SK-N-SH (cell line): ENCODE measurements at regions not wholly inside any gene's neighbourhood (a gene's known extent, or its start where the extent isn't known, plus 50 kb on each side); places are given as distances from the start of the nearest gene placed in this dataset.

Source experiments
- CTCF ChIA-PET: fragments of 300-600, 350-600 bp; formaldehyde crosslinking; extraction: SDS; loops from one replicate; lab custom pipeline; 2021; lab: Yijun Ruan, JAX
- POLR2A ChIA-PET: fragments of 350-600 bp; sonication (Branson Sonifier 250); formaldehyde crosslinking; extraction: SDS; loops from one replicate; lab custom pipeline; 2020; ENCODE audit warnings: antibody characterized with exemption, inconsistent platforms; lab: Yijun Ruan, JAX
- DNase-seq: peaks from one replicate; pipeline ENCODE4 v3.0.0; 2012
- H2AFZ ChIP-seq: fragments of 200-600 bp; sonication (generic); 2 replicates; pipeline ENCODE4 v1.8.1; 2016; ENCODE audit warnings: antibody characterized with exemption, mild to moderate bottlenecking, low read depth
- H3F3A ChIP-seq: fragments of 200-600 bp; sonication (generic); replicated peaks from 2 replicates; pipeline ENCODE3; 2016; ENCODE audit warnings: antibody characterized with exemption, mild to moderate bottlenecking; ENCODE audit not compliant: insufficient read depth
- H3K27ac ChIP-seq, 2 experiments: fragments of 200-500 bp in 1 of 2; fragments of 200-600 bp in 1 of 2; sonication (Bioruptor generic) in 1 of 2; sonication (generic), shearing (Covaris generic) in 1 of 2; 2 replicates each; pipeline versions ENCODE4 v1.5.1 to v1.6.1; 2014 to 2016; ENCODE audit warnings: low read depth in 2 of 2, inconsistent platforms in 1 of 2, low read length in 1 of 2, mild to moderate bottlenecking in 1 of 2, mixed read lengths in 1 of 2
- H3K27me3 ChIP-seq: fragments of 200-600 bp; sonication (generic), shearing (Covaris generic); 2 replicates; pipeline ENCODE4 v1.6.1; 2016; ENCODE audit warnings: mixed run types; ENCODE audit not compliant: insufficient read depth
- H3K36me3 ChIP-seq, 2 experiments: fragments of 200-500 bp in 1 of 2; fragments of 200-600 bp in 1 of 2; sonication (Bioruptor generic) in 1 of 2; sonication (generic) in 1 of 2; replicated peaks in 1 of 2; 2 replicates each; pipeline versions ENCODE3 to v1.5.1; 2014 to 2016; ENCODE audit warnings: low read length in 1 of 2, mild to moderate bottlenecking in 1 of 2; ENCODE audit not compliant: insufficient read depth in 2 of 2, control insufficient read depth in 1 of 2
- H3K4me1 ChIP-seq, 2 experiments: fragments of 200-500 bp in 1 of 2; fragments of 200-600 bp in 1 of 2; sonication (Bioruptor generic) in 1 of 2; sonication (generic), shearing (Covaris generic) in 1 of 2; 2 replicates each; pipeline versions ENCODE4 v1.5.1 to v1.6.1; 2014 to 2016; ENCODE audit warnings: low read depth in 1 of 2, low read length in 1 of 2, mixed run types in 1 of 2; ENCODE audit not compliant: insufficient read depth in 2 of 2, control insufficient read depth in 1 of 2
- H3K4me2 ChIP-seq: fragments of 200-600 bp; sonication (generic), shearing (Covaris generic); 2 replicates; pipeline ENCODE4 v1.6.1; 2017; ENCODE audit warnings: mixed run types
- H3K4me3 ChIP-seq, 2 experiments: fragments of 200-500 bp in 1 of 2; fragments of 200-600 bp in 1 of 2; sonication (Bioruptor generic) in 1 of 2; sonication (generic), shearing (Covaris generic) in 1 of 2; 2 replicates each; pipeline versions ENCODE4 v1.5.1 to v1.8.1; 2014 to 2016; ENCODE audit warnings: low read depth in 2 of 2, inconsistent platforms in 1 of 2, low read length in 1 of 2, mild to moderate bottlenecking in 1 of 2, mixed read lengths in 1 of 2, moderate library complexity in 1 of 2
- H3K79me2 ChIP-seq: fragments of 200-600 bp; sonication (generic); 2 replicates; pipeline ENCODE4 v1.8.1; 2017; ENCODE audit warnings: mild to moderate bottlenecking; ENCODE audit not compliant: insufficient read depth
- H3K9ac ChIP-seq: fragments of 200-600 bp; sonication (generic); 2 replicates; pipeline ENCODE4 v1.6.1; 2017; ENCODE audit warnings: mixed run types
- H3K9me2 ChIP-seq: fragments of 200-600 bp; sonication (generic); 2 replicates; pipeline ENCODE4 v1.6.1; 2017; ENCODE audit warnings: mixed run types
- H3K9me3 ChIP-seq: fragments of 200-600 bp; sonication (generic); 2 replicates; pipeline ENCODE4 v1.6.1; 2017; ENCODE audit warnings: mixed run types, mild to moderate bottlenecking, moderate library complexity
- H4K20me1 ChIP-seq: fragments of 200-600 bp; sonication (generic); 2 replicates; pipeline ENCODE4 v1.6.1; 2017; ENCODE audit warnings: mild to moderate bottlenecking, mixed run types; ENCODE audit not compliant: insufficient read depth
- CTCF ChIP-seq: fragments of 200-600 bp; sonication (generic); IDR thresholded peaks from 2 replicates; pipeline ENCODE4 v1.6.1; 2017; ENCODE audit warnings: antibody characterized with exemption, mild to moderate bottlenecking, moderate library complexity
- EP300 ChIP-seq, 2 experiments: IDR thresholded peaks; 2 replicates each; pipeline versions ENCODE4 v1.4.0 to v1.6.1; 2012; ENCODE audit warnings: borderline replicate concordance in 1 of 2, low read depth in 1 of 2, low read length in 1 of 2
- FOXJ3 ChIP-seq: sonication (generic); formaldehyde crosslinking; IDR thresholded peaks from 2 replicates; pipeline ENCODE4 v1.5.1; 2020; ENCODE audit warnings: mild to moderate bottlenecking, missing genetic modification reagents
- GATA2 ChIP-seq: sonication (generic); formaldehyde crosslinking; IDR thresholded peaks from 2 replicates; pipeline ENCODE4 v1.5.0; 2020; ENCODE audit warnings: mild to moderate bottlenecking, missing genetic modification reagents
- MEF2A ChIP-seq: IDR thresholded peaks from 2 replicates; pipeline ENCODE4 v1.4.0; 2012; ENCODE audit warnings: low read depth, borderline replicate concordance
- NFIC ChIP-seq: IDR thresholded peaks from 2 replicates; pipeline ENCODE4 v1.4.0; 2012; ENCODE audit warnings: borderline replicate concordance
- NRF1 ChIP-seq: IDR thresholded peaks from 2 replicates; pipeline ENCODE4 v1.6.1; 2012; ENCODE audit warnings: low read depth, mild to moderate bottlenecking, low read length
- RAD21 ChIP-seq: IDR thresholded peaks from 2 replicates; pipeline ENCODE4 v1.6.1; 2012; ENCODE audit warnings: mild to moderate bottlenecking, low read length
- TAF1 ChIP-seq: IDR thresholded peaks from 2 replicates; pipeline ENCODE4 v1.6.1; 2012; ENCODE audit warnings: low read depth, mild to moderate bottlenecking, low read length, moderate library complexity, borderline replicate concordance
- TEAD4 ChIP-seq: IDR thresholded peaks from 2 replicates; pipeline ENCODE4 v1.4.0; 2012; ENCODE audit warnings: mild to moderate bottlenecking, borderline replicate concordance; ENCODE audit not compliant: insufficient read depth
- WGBS: methylation state at CpG from one replicate; pipeline ENCODE4 v1.1.6; 2017; ENCODE audit warnings: low lambda C conversion rate; 5-methylcytosine and 5-hydroxymethylcytosine counted together

- no peak for TF ChIP-seq NRF1
- TF ChIP-seq NFIC, result no peak
- TF ChIP-seq TAF1, result no peak
- no peak for TF ChIP-seq TEAD4
Measured at GRCh38 chr13:90360785-90361184, 986.7 kb upstream of the MIR17HG start (continued).

GRCh38 chr13:90362707-90363106 is 984.8 kb upstream of the MIR17HG start:
- H3K36me3 ChIP-seq, result no peaks in the 10 kb centered on the region
- no peaks in the 10 kb centered on the region for H3K27me3 ChIP-seq
- H3K27ac ChIP-seq, result no peak overlapping the region
- H3K9me2 ChIP-seq, result no peaks in the 10 kb centered on the region
- H3K4me1 ChIP-seq, result no peaks in the 10 kb centered on the region
- no peak for TF ChIP-seq MEF2A
- TF ChIP-seq TEAD4, result no peak
- no peak for TF ChIP-seq GATA2
- no peak for TF ChIP-seq FOXJ3 (CRISPR knock-in tag)
- no peak for TF ChIP-seq NRF1
- H4K20me1 ChIP-seq, result no peaks in the 10 kb centered on the region
- no peak overlapping the region; the same call in 1 of the 2 replicates for H2AFZ ChIP-seq
- 83% methylated on average over 1 of the region's 1 CpG for WGBS
- H3K4me2 ChIP-seq, result no peak overlapping the region
- ChIA-PET CTCF (no interaction called here), POLR2A (no interaction called here)
- no peak overlapping the region for H3K9ac ChIP-seq
- H3K4me3 ChIP-seq, result no peak overlapping the region
- no peak for DNase-seq
- no peaks in the 10 kb centered on the region for H3K79me2 ChIP-seq
- no peaks in the 10 kb centered on the region for H3F3A ChIP-seq
- no peaks in the 10 kb centered on the region for H3K9me3 ChIP-seq

- Histone ChIP-seq H3K4me2 (no peak overlapping the region), H3K9me2 (no peaks in the 10 kb centered on the region), H3K79me2 (no peaks in the 10 kb centered on the region), H2AFZ (no peak overlapping the region), H3K4me1 (no peaks in the 10 kb centered on the region), H4K20me1 (no peaks in the 10 kb centered on the region), H3F3A (no peaks in the 10 kb centered on the region), H3K27ac (no peak overlapping the region), H3K9me3 (no peaks in the 10 kb centered on the region), H3K4me3 (no peak overlapping the region), H3K9ac (no peak overlapping the region), H3K27me3 (no peaks in the 10 kb centered on the region), H3K36me3 (no peaks in the 10 kb centered on the region)
- DNase-seq, result no peak
- peak; percentile 55 for TF ChIP-seq RAD21
- peak; percentile 44 for TF ChIP-seq CTCF
- no peak for TF ChIP-seq EP300 (IDR thresholded peaks at IDR 0.05; ENCODE audit: borderline replicate concordance in 1 of 2, low read depth in 1 of 2, low read length in 1 of 2)
- no peak for TF ChIP-seq FOXJ3 (CRISPR knock-in tag)
- ChIA-PET CTCF (no interaction called here), POLR2A (no interaction called here)
- 96% methylated on average over 1 of the region's 1 CpG for WGBS
Measured at GRCh38 chr13:90365130-90365529, 982.4 kb upstream of the MIR17HG start.
